PC-3 (cell line): ENCODE measurements at regions not wholly inside any gene's neighbourhood (a gene's known extent, or its start where the extent isn't known, plus 50 kb on each side); places are given as distances from the start of the nearest gene placed in this dataset.
"Not testable (repeated sequence)": the region's sequence is repeated elsewhere in the genome, so short reads cannot be mapped to it uniquely, and the experiment has no call there.

Experiments
- ATAC-seq: fragments of 200-7000 bp; cut with Tn5 transposase; 2 replicates; pipeline ENCODE4 v1.9.1; 2020; ENCODE audit warnings: mild to moderate bottlenecking, moderate library complexity
- BruUV-seq: library from RNA; stranded (reverse); fragments of 400-500 nt; replicated peaks from 2 replicates; lab custom pipeline; 2021; lab: Mats Ljungman, UMichigan
- CTCF ChIA-PET: fragments of 300-600 bp; sonication (Branson Sonifier 250); formaldehyde crosslinking; loops from one replicate; lab custom pipeline; 2022; ENCODE audit warnings: antibody characterized with exemption; lab: Charles Lee
- POLR2A ChIA-PET: fragments of 300-600 bp; sonication (Branson Sonifier 250); formaldehyde crosslinking; loops from one replicate; lab custom pipeline; 2022; ENCODE audit warnings: antibody characterized with exemption; ENCODE audit not compliant: unreplicated experiment; lab: Charles Lee
- DNase-seq: peaks from one replicate; pipeline ENCODE4 v3.0.0-alpha.2; 2015
- H2AFZ ChIP-seq: fragments of 300-600 bp; sonication (generic); 2 replicates; pipeline ENCODE4 v1.6.0; 2016; ENCODE audit warnings: antibody characterized with exemption, low read length
- H3F3A ChIP-seq: fragments of 300-600 bp; sonication (generic); one replicate; pipeline ENCODE4 v1.6.0; 2017; ENCODE audit warnings: antibody characterized with exemption, low read length, control low read depth, mild to moderate bottlenecking; ENCODE audit not compliant: unreplicated experiment
- H3K27ac ChIP-seq: fragments of 300-600 bp; sonication (generic); 2 replicates; pipeline ENCODE4 v1.5.1; 2016; ENCODE audit warnings: mild to moderate bottlenecking, low read length
- H3K27me3 ChIP-seq: fragments of 300-600 bp; sonication (generic); 2 replicates; pipeline ENCODE4 v1.6.1; 2016; ENCODE audit warnings: low read length, mixed read lengths
- H3K36me3 ChIP-seq: fragments of 300-600 bp; sonication (generic); 2 replicates; pipeline ENCODE4 v1.6.1; 2016; ENCODE audit warnings: low read depth, mixed run types, low read length, mixed read lengths
- H3K4me1 ChIP-seq: fragments of 300-600 bp; sonication (generic); 2 replicates; pipeline ENCODE4 v1.5.1; 2016; ENCODE audit warnings: low read length; ENCODE audit not compliant: insufficient read depth
- H3K4me2 ChIP-seq: fragments of 300-600 bp; sonication (generic); 2 replicates; pipeline ENCODE4 v1.6.0; 2016; ENCODE audit warnings: low read length
- H3K4me3 ChIP-seq: fragments of 300-600 bp; sonication (generic); 2 replicates; pipeline ENCODE4 v1.5.1; 2016; ENCODE audit warnings: mild to moderate bottlenecking, low read length, mixed read lengths
- H3K79me2 ChIP-seq: fragments of 300-600 bp; sonication (generic); 2 replicates; pipeline ENCODE4 v1.6.1; 2017; ENCODE audit warnings: low read length, mixed read lengths
- H3K9ac ChIP-seq: fragments of 300-600 bp; sonication (generic); 2 replicates; pipeline ENCODE4 v1.6.0; 2016; ENCODE audit warnings: mild to moderate bottlenecking, low read length
- H3K9me2 ChIP-seq: fragments of 300-600 bp; sonication (generic); replicated peaks from 2 replicates; pipeline ENCODE4 v1.6.1; 2016; ENCODE audit warnings: mixed run types, low read length, mixed read lengths
- H3K9me3 ChIP-seq: fragments of 300-600 bp; sonication (generic); 2 replicates; pipeline ENCODE4 v1.6.1; 2016; ENCODE audit warnings: low read length, mixed read lengths
- H4K20me1 ChIP-seq: fragments of 300-600 bp; sonication (generic); 2 replicates; pipeline ENCODE4 v1.6.1; 2016; ENCODE audit warnings: low read length, mixed read lengths
- intact Hi-C: fragments of 100-400 bp; cut with micrococcal nuclease; formaldehyde crosslinking; loops from 2 replicates; pipeline ENCODE4 v1.9.0; 2023

GRCh38 chr7:76904688-76905087, 127.5 kb downstream of the SPDYE17 start:
- ATAC-seq, H3K79me2 ChIP-seq, intact Hi-C loops, BruUV-seq, H3K4me3 ChIP-seq, H3K27me3 ChIP-seq, H4K20me1 ChIP-seq, H3K9ac ChIP-seq, H3K9me3 ChIP-seq, H3F3A ChIP-seq, POLR2A ChIA-PET, H3K9me2 ChIP-seq, H3K4me2 ChIP-seq, H3K27ac ChIP-seq, CTCF ChIA-PET, H2AFZ ChIP-seq, DNase-seq, H3K4me1 ChIP-seq, H3K36me3 ChIP-seq: not testable (repeated sequence)

- H3K27me3 ChIP-seq, H4K20me1 ChIP-seq, H3K4me3 ChIP-seq, H3K9ac ChIP-seq, intact Hi-C loops, H3K9me2 ChIP-seq, POLR2A ChIA-PET, H3K79me2 ChIP-seq, BruUV-seq, CTCF ChIA-PET, H3K4me1 ChIP-seq, H3K9me3 ChIP-seq, H3K27ac ChIP-seq, ATAC-seq, DNase-seq, H3K4me2 ChIP-seq, H3F3A ChIP-seq, H2AFZ ChIP-seq, H3K36me3 ChIP-seq: not testable (repeated sequence)
Observed at GRCh38 chr7:76901944-76902710, 130.0 kb downstream of the SPDYE17 start.

GRCh38 chr7:76898807-76899206, 133.4 kb downstream of the SPDYE17 start:
- H3K9me3 ChIP-seq, H4K20me1 ChIP-seq, H3K27ac ChIP-seq, CTCF ChIA-PET, ATAC-seq, H3K9ac ChIP-seq, DNase-seq, POLR2A ChIA-PET, BruUV-seq, H3K36me3 ChIP-seq, H3F3A ChIP-seq, H3K27me3 ChIP-seq, H2AFZ ChIP-seq, intact Hi-C loops, H3K4me3 ChIP-seq, H3K4me1 ChIP-seq, H3K9me2 ChIP-seq, H3K4me2 ChIP-seq, H3K79me2 ChIP-seq: not testable (repeated sequence)

- H3F3A ChIP-seq, DNase-seq, H3K27ac ChIP-seq, H3K9me3 ChIP-seq, CTCF ChIA-PET, POLR2A ChIA-PET, intact Hi-C loops, H2AFZ ChIP-seq, H3K79me2 ChIP-seq, H3K4me2 ChIP-seq, H3K4me1 ChIP-seq, H3K27me3 ChIP-seq, BruUV-seq, H4K20me1 ChIP-seq, H3K9me2 ChIP-seq, H3K36me3 ChIP-seq, ATAC-seq, H3K4me3 ChIP-seq, H3K9ac ChIP-seq: not testable (repeated sequence)
Observed at GRCh38 chr7:76897007-76897406, 135.2 kb downstream of the SPDYE17 start.

- H3K4me2 ChIP-seq, H3K27me3 ChIP-seq, BruUV-seq: not testable (repeated sequence)
Observed at GRCh38 chr7:76895696-76896095, 136.5 kb downstream of the SPDYE17 start.

GRCh38 chr7:76891771-76892170, 140.4 kb downstream of the SPDYE17 start:
- H3K4me1 ChIP-seq, CTCF ChIA-PET, H3K9me2 ChIP-seq, H3K79me2 ChIP-seq, H3K36me3 ChIP-seq, H3F3A ChIP-seq, H2AFZ ChIP-seq, POLR2A ChIA-PET, intact Hi-C loops, H3K9me3 ChIP-seq, H3K9ac ChIP-seq, H3K27ac ChIP-seq, H4K20me1 ChIP-seq, H3K27me3 ChIP-seq, H3K4me3 ChIP-seq, H3K4me2 ChIP-seq, DNase-seq, BruUV-seq, ATAC-seq: not testable (repeated sequence)

More at GRCh38 chr7:76895696-76896095, 136.5 kb downstream of the SPDYE17 start:
- H3K27ac ChIP-seq, H3K36me3 ChIP-seq, H3F3A ChIP-seq, CTCF ChIA-PET, intact Hi-C loops, H2AFZ ChIP-seq, H3K9ac ChIP-seq, ATAC-seq, H3K79me2 ChIP-seq, H3K9me2 ChIP-seq, H3K9me3 ChIP-seq, POLR2A ChIA-PET, H3K4me3 ChIP-seq, H3K4me1 ChIP-seq, DNase-seq, H4K20me1 ChIP-seq: not testable (repeated sequence)
